ENCODE measurements at regions not wholly inside any gene's neighbourhood (a gene's known extent, or its start where the extent isn't known, plus 50 kb on each side); places are given as distances from the start of the nearest gene placed in this dataset.
"Not testable (repeated sequence)": the region's sequence is repeated elsewhere in the genome, so short reads cannot be mapped to it uniquely, and the experiment has no call there.

- DNase-seq (ENCODE audit: low spot score) = no peak
Measured at GRCh38 chr18:28777756-28778155, 600.8 kb upstream of the CDH2 start.

- DNase-seq (ENCODE audit: low spot score) = no peak
Measured at GRCh38 chr18:28771849-28772248, 594.9 kb upstream of the CDH2 start.

GRCh38 chr18:28768791-28769768, 592.1 kb upstream of the CDH2 start:
- DNase-seq (ENCODE audit: low spot score) = no peak

- DNase-seq (ENCODE audit: low spot score) = no peak
Measured at GRCh38 chr18:28767727-28768211, 590.8 kb upstream of the CDH2 start.

GRCh38 chr18:28767201-28767600, 590.3 kb upstream of the CDH2 start:
- DNase-seq (ENCODE audit: low spot score) = no peak

- DNase-seq (ENCODE audit: low spot score) = no peak
Measured at GRCh38 chr18:28766721-28767120, 589.8 kb upstream of the CDH2 start.

GRCh38 chr18:28766027-28766426, 589.1 kb upstream of the CDH2 start:
- no peak for DNase-seq (ENCODE audit: low spot score)

- no peak for DNase-seq (ENCODE audit: low spot score)
Measured at GRCh38 chr18:28760299-28760698, 583.4 kb upstream of the CDH2 start.

- no peak for DNase-seq (ENCODE audit: low spot score)
Measured at GRCh38 chr18:28757466-28758008, 580.6 kb upstream of the CDH2 start.

- no peak for DNase-seq (ENCODE audit: low spot score)
Measured at GRCh38 chr18:28743115-28743514, 566.2 kb upstream of the CDH2 start.

- no peak for DNase-seq (ENCODE audit: low spot score)
Measured at GRCh38 chr18:28740575-28740974, 563.6 kb upstream of the CDH2 start.

- no peak for DNase-seq (ENCODE audit: low spot score)
Measured at GRCh38 chr18:28736951-28737350, 560.0 kb upstream of the CDH2 start.

- DNase-seq (ENCODE audit: low spot score) = no peak
Measured at GRCh38 chr18:28736223-28736622, 559.3 kb upstream of the CDH2 start.

GRCh38 chr18:28735731-28736130, 558.8 kb upstream of the CDH2 start:
- peak; percentile 26 for DNase-seq (ENCODE audit: low spot score)

- DNase-seq (ENCODE audit: low spot score) = no peak
Measured at GRCh38 chr18:28729321-28729720, 552.4 kb upstream of the CDH2 start.

- DNase-seq (ENCODE audit: low spot score) = no peak
Measured at GRCh38 chr18:28728891-28729290, 552.0 kb upstream of the CDH2 start.

- not testable (repeated sequence) for DNase-seq (ENCODE audit: low spot score)
Measured at GRCh38 chr18:28727189-28727588, 550.3 kb upstream of the CDH2 start.

GRCh38 chr18:28725876-28726275, 548.9 kb upstream of the CDH2 start:
- DNase-seq (ENCODE audit: low spot score) = no peak

GRCh38 chr18:28723506-28723905, 546.6 kb upstream of the CDH2 start:
- no peak for DNase-seq (ENCODE audit: low spot score)

- no peak for DNase-seq (ENCODE audit: low spot score)
Measured at GRCh38 chr18:28718696-28719095, 541.8 kb upstream of the CDH2 start.

- DNase-seq (ENCODE audit: low spot score) = no peak
Measured at GRCh38 chr18:28716338-28716737, 539.4 kb upstream of the CDH2 start.

GRCh38 chr18:28715206-28715605, 538.3 kb upstream of the CDH2 start:
- no peak for DNase-seq (ENCODE audit: low spot score)

GRCh38 chr18:28714498-28714897, 537.6 kb upstream of the CDH2 start:
- DNase-seq (ENCODE audit: low spot score) = no peak
